ENCODE measurements at regions not wholly inside any gene's neighbourhood (a gene's known extent, or its start where the extent isn't known, plus 50 kb on each side); places are given as distances from the start of the nearest gene placed in this dataset.

- peak overlapping the region; percentile 64 for H3K27ac Mint-ChIP-seq
- H3K27ac ChIP-seq (ENCODE audit: low read depth, low read length), result no peak overlapping the region
Observed at GRCh38 chr1:94315552-94316116, 78.2 kb upstream of the ARHGAP29 start.

GRCh38 chr1:94314222-94314858 is 77.0 kb upstream of the ARHGAP29 start:
- Histone ChIP-seq H3K27me3 (ENCODE audit: control insufficient read depth, insufficient read depth, low read length, poor library complexity, severe bottlenecking) (peaks cover under 1% of the 10 kb centered on the region), H3K27ac (ENCODE audit: low read depth, low read length) (no peak overlapping the region), H3K9me3 (ENCODE audit: control insufficient read depth, low read length) (no peaks in the 10 kb centered on the region), H3K36me3 (ENCODE audit: control insufficient read depth, insufficient read depth, low read length) (no peaks in the 10 kb centered on the region), H3K4me3 (ENCODE audit: low read length) (no peak overlapping the region), H3K9ac (ENCODE audit: extremely low read depth, low read length, poor library complexity, severe bottlenecking) (no peak overlapping the region), H3K4me1 (ENCODE audit: control insufficient read depth, insufficient read depth, low read length) (peaks cover 9% of the 10 kb centered on the region)
- WGBS, 2 experiments (ENCODE audit: insufficient coverage in 1 of 2, insufficient read length in 1 of 2), result 82% methylated on average over 2 of the region's 2 CpGs
- Mint-ChIP-seq H3K4me3 (no peak overlapping the region), H3K36me3 (ENCODE audit: low read depth) (no peaks in the 10 kb centered on the region), H3K4me1 (peaks cover 29% of the 10 kb centered on the region), H3K9me3 (no peaks in the 10 kb centered on the region), H3K27me3 (ENCODE audit: insufficient read depth) (peaks cover under 1% of the 10 kb centered on the region), H3K27ac (no peak overlapping the region)
- no peak for DNase-seq
- no peak for TF ChIP-seq CTCF (conservative IDR thresholded peaks at IDR 0.05)

More at GRCh38 chr1:94315552-94316116, 78.2 kb upstream of the ARHGAP29 start:
- no peak overlapping the region for H3K4me3 Mint-ChIP-seq
- WGBS, 2 experiments (ENCODE audit: insufficient coverage in 1 of 2, insufficient read length in 1 of 2), result 92 to 100% methylated on average over 1 of the region's 1 CpG
- H3K27me3 Mint-ChIP-seq (ENCODE audit: insufficient read depth), result no peaks in the 10 kb centered on the region
- Histone ChIP-seq H3K9ac (ENCODE audit: extremely low read depth, low read length, poor library complexity, severe bottlenecking) (no peak overlapping the region), H3K9me3 (ENCODE audit: control insufficient read depth, low read length) (no peaks in the 10 kb centered on the region), H3K4me1 (ENCODE audit: control insufficient read depth, insufficient read depth, low read length) (peaks cover 9% of the 10 kb centered on the region), H3K27me3 (ENCODE audit: control insufficient read depth, insufficient read depth, low read length, poor library complexity, severe bottlenecking) (no peaks in the 10 kb centered on the region), H3K4me3 (ENCODE audit: low read length) (no peak overlapping the region), H3K36me3 (ENCODE audit: control insufficient read depth, insufficient read depth, low read length) (no peaks in the 10 kb centered on the region)
- H3K4me1 Mint-ChIP-seq, result peaks cover 36% of the 10 kb centered on the region
- H3K36me3 Mint-ChIP-seq (ENCODE audit: low read depth), result no peaks in the 10 kb centered on the region
- DNase-seq, result no peak
- H3K9me3 Mint-ChIP-seq, result no peaks in the 10 kb centered on the region
- no peak for TF ChIP-seq CTCF (conservative IDR thresholded peaks at IDR 0.05)

- H3K4me3 ChIP-seq (ENCODE audit: low read length), result no peak overlapping the region
- H3K27me3 Mint-ChIP-seq (ENCODE audit: insufficient read depth), result peaks cover 4% of the 10 kb centered on the region
- peaks cover 9% of the 10 kb centered on the region for H3K4me1 Mint-ChIP-seq
- no peak overlapping the region for H3K9ac ChIP-seq (ENCODE audit: extremely low read depth, low read length, poor library complexity, severe bottlenecking)
- peaks cover 11% of the 10 kb centered on the region for H3K27me3 ChIP-seq (ENCODE audit: control insufficient read depth, insufficient read depth, low read length, poor library complexity, severe bottlenecking)
- H3K4me1 ChIP-seq (ENCODE audit: control insufficient read depth, insufficient read depth, low read length), result peaks cover 3% of the 10 kb centered on the region
- H3K9me3 Mint-ChIP-seq, result no peaks in the 10 kb centered on the region
- no peaks in the 10 kb centered on the region for H3K9me3 ChIP-seq (ENCODE audit: control insufficient read depth, low read length)
- no peak for TF ChIP-seq CTCF (conservative IDR thresholded peaks at IDR 0.05)
- H3K36me3 ChIP-seq (ENCODE audit: control insufficient read depth, insufficient read depth, low read length), result no peaks in the 10 kb centered on the region
- WGBS, 2 experiments (ENCODE audit: insufficient coverage in 1 of 2, insufficient read length in 1 of 2), result 90% methylated on average over 1 to 3 of the region's 3 CpGs
- no peak overlapping the region for H3K4me3 Mint-ChIP-seq
- no peak overlapping the region for H3K27ac ChIP-seq (ENCODE audit: low read depth, low read length)
- no peak for DNase-seq
- H3K36me3 Mint-ChIP-seq (ENCODE audit: low read depth), result no peaks in the 10 kb centered on the region
- H3K27ac Mint-ChIP-seq, result no peak overlapping the region
Observed at GRCh38 chr1:94310570-94311270, 73.3 kb upstream of the ARHGAP29 start.

Measured in endodermal cell (in vitro differentiated cells).